Panc1 (cell line): ENCODE measurements at regions not wholly inside any gene's neighbourhood (a gene's known extent, or its start where the extent isn't known, plus 50 kb on each side); places are given as distances from the start of the nearest gene placed in this dataset.
"Not testable (repeated sequence)": the region's sequence is repeated elsewhere in the genome, so short reads cannot be mapped to it uniquely, and the experiment has no call there.

Experiments used
- ATAC-seq: fragments of 200-7000 bp; cut with Tn5 transposase; 2 replicates; pipeline ENCODE4 v1.9.1; 2020; ENCODE audit warnings: mild to moderate bottlenecking, moderate library complexity
- BruUV-seq: library from RNA; stranded (reverse); fragments of 400-500 nt; replicated peaks from 2 replicates; lab custom pipeline; 2021; lab: Mats Ljungman, UMichigan
- CTCF ChIA-PET: fragments of 300-600 bp; sonication (Branson Sonifier 250); formaldehyde crosslinking; loops from one replicate; lab custom pipeline; 2022; ENCODE audit warnings: antibody characterized with exemption; lab: Charles Lee
- POLR2A ChIA-PET: fragments of 300-600 bp; sonication (Branson Sonifier 250); formaldehyde crosslinking; loops from one replicate; lab custom pipeline; 2022; ENCODE audit warnings: antibody characterized with exemption; lab: Charles Lee
- DNase-seq: peaks from one replicate; pipeline ENCODE4 v3.0.0-alpha.2; 2010; ENCODE audit warnings: low read depth, low spot score
- H3K27ac ChIP-seq: 2 replicates; pipeline ENCODE4 v1.5.1; 2011; ENCODE audit warnings: mild to moderate bottlenecking, low read length, inconsistent platforms
- H3K27me3 ChIP-seq: fragments of 200-500 bp; sonication (Bioruptor generic); 2 replicates; pipeline ENCODE4 v1.6.0; 2014; ENCODE audit warnings: low read length, inconsistent platforms; ENCODE audit not compliant: control insufficient read depth, insufficient read depth
- H3K36me3 ChIP-seq: fragments of 200-500 bp; sonication (Bioruptor generic); 2 replicates; pipeline ENCODE4 v1.5.1; 2014; ENCODE audit warnings: inconsistent platforms, mild to moderate bottlenecking, low read length, moderate library complexity; ENCODE audit not compliant: control insufficient read depth, insufficient read depth
- H3K4me1 ChIP-seq: 2 replicates; pipeline ENCODE4 v1.5.1; 2011; ENCODE audit warnings: inconsistent platforms, mild to moderate bottlenecking, low read length, moderate library complexity; ENCODE audit not compliant: control insufficient read depth, insufficient read depth
- H3K4me3 ChIP-seq, 2 experiments: 2 replicates each; pipeline ENCODE4 v1.5.1; 2011 to 2012; ENCODE audit warnings: low read depth in 2 of 2, low read length in 2 of 2, mild to moderate bottlenecking in 2 of 2, inconsistent platforms in 1 of 2, moderate library complexity in 1 of 2
- H3K9me3 ChIP-seq: fragments of 200-500 bp; sonication (Bioruptor generic); 2 replicates; pipeline ENCODE4 v1.5.1; 2014; ENCODE audit warnings: low read depth, mild to moderate bottlenecking, inconsistent platforms, low read length, moderate library complexity; ENCODE audit not compliant: control insufficient read depth, insufficient read depth
- POLR2AphosphoS5 ChIP-seq: IDR thresholded peaks from 2 replicates; pipeline ENCODE4 v1.6.1; 2012; ENCODE audit warnings: mild to moderate bottlenecking, low read depth, low read length, moderate library complexity
- SIN3A ChIP-seq: IDR thresholded peaks from 2 replicates; pipeline ENCODE4 v1.6.1; 2012; ENCODE audit warnings: low read depth, mild to moderate bottlenecking, low read length, moderate library complexity, borderline replicate concordance; ENCODE audit not compliant: insufficient read depth
- TCF7L2 ChIP-seq: IDR thresholded peaks from 2 replicates; pipeline ENCODE4 v1.6.1; 2011; ENCODE audit warnings: mild to moderate bottlenecking, low read depth, low read length, inconsistent platforms
- in situ Hi-C: cut with HindIII; loops from 2 replicates; pipeline ENCODE4 v1.10.0; 2016; ENCODE audit warnings: low sequenced_read_pairs, low pct_unique_long_range_greater_than_20kb
- intact Hi-C: fragments of 100-400 bp; cut with micrococcal nuclease; formaldehyde crosslinking; loops from one replicate; pipeline ENCODE4 v1.10.0; 2022; ENCODE audit not compliant: unreplicated experiment
- TF ChIP-seq, protein P1 (sequence below), 2 experiments: IDR thresholded peaks; 2 replicates each; pipeline ENCODE4 v1.6.1; 2011 to 2012; ENCODE audit warnings: low read depth in 2 of 2, control low read depth in 1 of 2, low read length in 1 of 2, mild to moderate bottlenecking in 1 of 2, moderate library complexity in 1 of 2; ENCODE audit not compliant: insufficient read depth in 1 of 2
- TF ChIP-seq, protein P2 (sequence below): fragments of 450-650 bp; IDR thresholded peaks from 2 replicates; pipeline ENCODE4 v1.5.1; 2017; ENCODE audit warnings: mild to moderate bottlenecking

DNA sequence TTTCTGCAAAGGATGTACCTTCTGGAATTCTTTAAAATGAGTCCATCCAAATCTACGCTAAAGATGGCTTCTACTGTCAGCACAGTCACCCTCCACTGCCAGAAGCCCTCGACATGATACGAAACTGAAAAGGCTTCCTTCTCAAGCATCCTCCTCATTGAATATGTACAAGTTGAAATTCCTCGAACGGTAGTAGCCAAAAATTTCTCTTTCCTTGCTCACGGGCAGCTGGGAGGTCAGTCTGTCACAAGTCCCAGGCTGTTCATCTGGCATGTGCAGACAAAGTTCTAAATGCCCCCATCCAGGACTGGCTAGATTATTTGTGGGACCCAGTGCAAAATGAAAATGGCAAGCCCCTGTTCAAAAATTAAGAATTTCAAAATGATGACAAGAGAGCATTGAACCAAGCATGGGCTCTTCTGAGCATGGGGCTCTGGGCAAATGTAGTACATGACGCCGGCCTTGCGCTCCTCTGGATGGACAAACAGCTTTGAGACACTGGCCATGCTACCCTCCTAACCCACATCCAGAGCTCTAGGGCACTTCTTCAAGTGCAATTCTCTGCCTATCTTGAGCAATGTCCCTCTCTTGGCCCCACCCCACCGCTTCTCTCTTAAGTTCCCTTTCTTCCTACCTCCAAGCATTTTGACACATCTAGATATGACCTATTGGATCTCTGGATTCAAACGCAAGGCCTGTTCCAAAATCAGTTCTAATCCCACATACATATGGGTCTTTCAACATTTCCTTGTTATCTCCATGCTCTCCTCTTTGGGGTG lies 78.9 kb upstream of the FLT1 start:
- DNase-seq = no peak
- ChIA-PET CTCF (no interaction called here), POLR2A (no interaction called here)

DNA sequence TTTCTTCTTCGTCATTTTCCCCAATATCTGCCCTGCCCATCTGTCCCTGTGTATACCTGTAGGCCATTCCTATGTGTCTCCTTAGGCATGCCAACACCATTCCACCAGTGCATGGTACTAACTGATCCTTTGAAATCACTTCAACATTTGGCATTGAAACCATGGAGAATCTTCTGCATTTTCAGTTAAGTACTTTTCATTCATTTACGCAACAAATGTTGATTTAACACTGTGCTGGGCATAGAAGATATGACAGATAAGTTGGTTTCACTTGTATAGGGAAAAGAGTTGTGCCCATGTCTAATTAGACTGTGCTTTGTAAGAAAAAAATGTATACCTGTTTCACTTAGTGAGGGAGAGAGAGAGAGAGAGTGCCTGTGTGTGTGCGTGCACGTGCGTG lies 77.9 kb upstream of the FLT1 start:
- ATAC-seq (no peak), DNase-seq (no peak)
- no peak overlapping the region for H3K4me3 ChIP-seq
- in situ Hi-C loops (no loop called here), intact Hi-C loops (no loop called here)
- no peaks in the 10 kb centered on the region for H3K4me1 ChIP-seq
- H3K9me3 ChIP-seq = no peaks in the 10 kb centered on the region
- POLR2A ChIA-PET = interaction anchor here (0.7 kb wide), 1 partner anchor 20 kb away, joined by 3 read pairs; no protein-coding TSS in a partner anchor
- no peak for TF ChIP-seq POLR2AphosphoS5
- no peak for TF ChIP-seq TCF7L2
- TF ChIP-seq, protein P1, sequence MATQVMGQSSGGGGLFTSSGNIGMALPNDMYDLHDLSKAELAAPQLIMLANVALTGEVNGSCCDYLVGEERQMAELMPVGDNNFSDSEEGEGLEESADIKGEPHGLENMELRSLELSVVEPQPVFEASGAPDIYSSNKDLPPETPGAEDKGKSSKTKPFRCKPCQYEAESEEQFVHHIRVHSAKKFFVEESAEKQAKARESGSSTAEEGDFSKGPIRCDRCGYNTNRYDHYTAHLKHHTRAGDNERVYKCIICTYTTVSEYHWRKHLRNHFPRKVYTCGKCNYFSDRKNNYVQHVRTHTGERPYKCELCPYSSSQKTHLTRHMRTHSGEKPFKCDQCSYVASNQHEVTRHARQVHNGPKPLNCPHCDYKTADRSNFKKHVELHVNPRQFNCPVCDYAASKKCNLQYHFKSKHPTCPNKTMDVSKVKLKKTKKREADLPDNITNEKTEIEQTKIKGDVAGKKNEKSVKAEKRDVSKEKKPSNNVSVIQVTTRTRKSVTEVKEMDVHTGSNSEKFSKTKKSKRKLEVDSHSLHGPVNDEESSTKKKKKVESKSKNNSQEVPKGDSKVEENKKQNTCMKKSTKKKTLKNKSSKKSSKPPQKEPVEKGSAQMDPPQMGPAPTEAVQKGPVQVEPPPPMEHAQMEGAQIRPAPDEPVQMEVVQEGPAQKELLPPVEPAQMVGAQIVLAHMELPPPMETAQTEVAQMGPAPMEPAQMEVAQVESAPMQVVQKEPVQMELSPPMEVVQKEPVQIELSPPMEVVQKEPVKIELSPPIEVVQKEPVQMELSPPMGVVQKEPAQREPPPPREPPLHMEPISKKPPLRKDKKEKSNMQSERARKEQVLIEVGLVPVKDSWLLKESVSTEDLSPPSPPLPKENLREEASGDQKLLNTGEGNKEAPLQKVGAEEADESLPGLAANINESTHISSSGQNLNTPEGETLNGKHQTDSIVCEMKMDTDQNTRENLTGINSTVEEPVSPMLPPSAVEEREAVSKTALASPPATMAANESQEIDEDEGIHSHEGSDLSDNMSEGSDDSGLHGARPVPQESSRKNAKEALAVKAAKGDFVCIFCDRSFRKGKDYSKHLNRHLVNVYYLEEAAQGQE (IDR thresholded peaks at IDR 0.05; ENCODE audit: insufficient read depth in 1 of 2, low read depth in 2 of 2, low read length in 1 of 2) = no peak
- TF ChIP-seq, protein P2, sequence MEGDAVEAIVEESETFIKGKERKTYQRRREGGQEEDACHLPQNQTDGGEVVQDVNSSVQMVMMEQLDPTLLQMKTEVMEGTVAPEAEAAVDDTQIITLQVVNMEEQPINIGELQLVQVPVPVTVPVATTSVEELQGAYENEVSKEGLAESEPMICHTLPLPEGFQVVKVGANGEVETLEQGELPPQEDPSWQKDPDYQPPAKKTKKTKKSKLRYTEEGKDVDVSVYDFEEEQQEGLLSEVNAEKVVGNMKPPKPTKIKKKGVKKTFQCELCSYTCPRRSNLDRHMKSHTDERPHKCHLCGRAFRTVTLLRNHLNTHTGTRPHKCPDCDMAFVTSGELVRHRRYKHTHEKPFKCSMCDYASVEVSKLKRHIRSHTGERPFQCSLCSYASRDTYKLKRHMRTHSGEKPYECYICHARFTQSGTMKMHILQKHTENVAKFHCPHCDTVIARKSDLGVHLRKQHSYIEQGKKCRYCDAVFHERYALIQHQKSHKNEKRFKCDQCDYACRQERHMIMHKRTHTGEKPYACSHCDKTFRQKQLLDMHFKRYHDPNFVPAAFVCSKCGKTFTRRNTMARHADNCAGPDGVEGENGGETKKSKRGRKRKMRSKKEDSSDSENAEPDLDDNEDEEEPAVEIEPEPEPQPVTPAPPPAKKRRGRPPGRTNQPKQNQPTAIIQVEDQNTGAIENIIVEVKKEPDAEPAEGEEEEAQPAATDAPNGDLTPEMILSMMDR = no peak
- no peak for TF ChIP-seq SIN3A
- BruUV-seq = no TSS peak
- no peaks in the 10 kb centered on the region for H3K36me3 ChIP-seq
- CTCF ChIA-PET = no interaction called here
- H3K27ac ChIP-seq = no peak overlapping the region
- H3K27me3 ChIP-seq = no peaks in the 10 kb centered on the region

More for the DNA sequence above, 78.9 kb upstream of the FLT1 start:
- Histone ChIP-seq H3K27ac (no peak overlapping the region), H3K4me3 (no peak overlapping the region), H3K4me1 (no peaks in the 10 kb centered on the region), H3K9me3 (no peaks in the 10 kb centered on the region), H3K36me3 (no peaks in the 10 kb centered on the region), H3K27me3 (no peaks in the 10 kb centered on the region)
- in situ Hi-C loops (no loop called here), intact Hi-C loops (no loop called here)
- no peak for ATAC-seq
- TF ChIP-seq TCF7L2 = no peak
- TF ChIP-seq SIN3A = no peak
- TF ChIP-seq, protein P2 = no peak
- TF ChIP-seq POLR2AphosphoS5 = no peak
- TF ChIP-seq, protein P1 (IDR thresholded peaks at IDR 0.05; ENCODE audit: insufficient read depth in 1 of 2, low read depth in 2 of 2, low read length in 1 of 2) = no peak
- BruUV-seq = no TSS peak

DNA sequence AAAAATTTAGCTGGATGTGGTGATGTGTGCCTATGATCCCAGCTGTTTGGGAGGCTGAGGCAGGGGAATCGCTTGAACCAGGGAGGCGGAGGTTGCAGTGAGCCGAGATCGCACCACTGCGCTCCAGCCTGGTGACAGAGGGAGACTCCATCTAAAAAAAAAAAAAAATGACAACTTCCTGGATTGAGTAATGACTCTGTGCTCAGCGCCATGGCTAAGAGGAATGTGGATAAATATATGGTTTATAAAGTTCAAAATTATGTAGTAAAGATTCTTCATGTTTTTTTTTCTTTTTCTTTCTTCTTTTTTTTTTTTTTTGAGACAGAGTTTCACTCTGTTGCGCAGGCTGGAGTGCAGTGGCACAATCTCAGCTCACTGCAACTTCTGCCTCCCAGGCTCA lies 75.4 kb upstream of the FLT1 start:
- DNase-seq, POLR2A ChIA-PET, BruUV-seq, H3K27ac ChIP-seq, H3K27me3 ChIP-seq, ATAC-seq, H3K4me3 ChIP-seq, in situ Hi-C loops, intact Hi-C loops, H3K9me3 ChIP-seq, H3K36me3 ChIP-seq, CTCF ChIA-PET, H3K4me1 ChIP-seq: not testable (repeated sequence)
